OCI-LY1 (cell line): ENCODE measurements at regions not wholly inside any gene's neighbourhood (a gene's known extent, or its start where the extent isn't known, plus 50 kb on each side); places are given as distances from the start of the nearest gene placed in this dataset.

Experiments
- H2AFZ ChIP-seq: fragments of 200-600 bp; sonication (generic), shearing (Covaris generic); 2 replicates; pipeline ENCODE4 v1.6.0; 2014; ENCODE audit warnings: antibody characterized with exemption, mild to moderate bottlenecking, low read length
- H3F3A ChIP-seq: fragments of 200-600 bp; sonication (generic), shearing (Covaris generic); 2 replicates; pipeline ENCODE4 v1.6.0; 2014; ENCODE audit warnings: mild to moderate bottlenecking, antibody characterized with exemption, low read length, moderate library complexity; ENCODE audit not compliant: insufficient read depth
- H3K27ac ChIP-seq: fragments of 200-600 bp; sonication (generic); 2 replicates; pipeline ENCODE4 v1.5.1; 2014; ENCODE audit warnings: low read length, mixed run types, mild to moderate bottlenecking, low read depth; ENCODE audit not compliant: poor library complexity, severe bottlenecking
- H3K27me3 ChIP-seq: fragments of 200-600 bp; sonication (generic); 2 replicates; pipeline ENCODE4 v1.6.0; 2014; ENCODE audit warnings: antibody characterized with exemption, mild to moderate bottlenecking, low read length, moderate library complexity; ENCODE audit not compliant: insufficient read depth
- H3K36me3 ChIP-seq: fragments of 200-600 bp; sonication (generic); 2 replicates; pipeline ENCODE4 v1.6.1; 2014; ENCODE audit warnings: mild to moderate bottlenecking, antibody characterized with exemption, low read length, moderate library complexity, mixed read lengths; ENCODE audit not compliant: insufficient read depth
- H3K4me1 ChIP-seq: fragments of 200-600 bp; sonication (generic); 2 replicates; pipeline ENCODE4 v1.5.1; 2014; ENCODE audit warnings: mild to moderate bottlenecking, low read length, moderate library complexity; ENCODE audit not compliant: insufficient read depth, severe bottlenecking
- H3K4me2 ChIP-seq: fragments of 200-600 bp; sonication (generic), shearing (Covaris generic); 2 replicates; pipeline ENCODE4 v1.6.1; 2014; ENCODE audit warnings: low read length
- H3K4me3 ChIP-seq: fragments of 200-600 bp; sonication (generic); 2 replicates; pipeline ENCODE4 v1.5.1; 2014; ENCODE audit warnings: low read length, low read depth, mild to moderate bottlenecking, mixed read lengths; ENCODE audit not compliant: poor library complexity, severe bottlenecking
- H3K79me2 ChIP-seq: fragments of 200-600 bp; shearing (Covaris generic); 2 replicates; pipeline ENCODE4 v1.6.1; 2016; ENCODE audit warnings: mixed run types, low read length, mixed read lengths; ENCODE audit not compliant: insufficient read depth
- H3K9ac ChIP-seq: fragments of 200-600 bp; sonication (generic), shearing (Covaris generic); 2 replicates; pipeline ENCODE4 v1.6.1; 2014; ENCODE audit warnings: mild to moderate bottlenecking, low read length, mixed read lengths
- H3K9me2 ChIP-seq: fragments of 200-600 bp; sonication (generic), shearing (Covaris generic); 2 replicates; pipeline ENCODE4 v1.6.1; 2014; ENCODE audit warnings: low read depth, mild to moderate bottlenecking, low read length, mixed read lengths
- H3K9me3 ChIP-seq: fragments of 200-600 bp; shearing (Covaris generic); 2 replicates; pipeline ENCODE4 v1.6.1; 2014; ENCODE audit warnings: low read length, mixed read lengths
- H4K20me1 ChIP-seq: fragments of 200-600 bp; sonication (generic), shearing (Covaris generic); 2 replicates; pipeline ENCODE4 v1.6.0; 2016; ENCODE audit warnings: mild to moderate bottlenecking, low read length; ENCODE audit not compliant: insufficient read depth
- CTCF ChIP-seq: fragments of 200-600 bp; sonication (generic), shearing (Covaris generic); IDR thresholded peaks from 2 replicates; pipeline ENCODE4 v1.5.1; 2017; ENCODE audit warnings: mild to moderate bottlenecking, antibody characterized with exemption, low read length, moderate library complexity, mixed read lengths
- EZH2 ChIP-seq: fragments of 200-600 bp; sonication (generic), shearing (Covaris generic); IDR thresholded peaks from 2 replicates; pipeline ENCODE4 v1.8.0; 2017; ENCODE audit warnings: borderline replicate concordance, mixed run types, mild to moderate bottlenecking, antibody characterized with exemption, low read length, moderate library complexity, mixed read lengths

DNA sequence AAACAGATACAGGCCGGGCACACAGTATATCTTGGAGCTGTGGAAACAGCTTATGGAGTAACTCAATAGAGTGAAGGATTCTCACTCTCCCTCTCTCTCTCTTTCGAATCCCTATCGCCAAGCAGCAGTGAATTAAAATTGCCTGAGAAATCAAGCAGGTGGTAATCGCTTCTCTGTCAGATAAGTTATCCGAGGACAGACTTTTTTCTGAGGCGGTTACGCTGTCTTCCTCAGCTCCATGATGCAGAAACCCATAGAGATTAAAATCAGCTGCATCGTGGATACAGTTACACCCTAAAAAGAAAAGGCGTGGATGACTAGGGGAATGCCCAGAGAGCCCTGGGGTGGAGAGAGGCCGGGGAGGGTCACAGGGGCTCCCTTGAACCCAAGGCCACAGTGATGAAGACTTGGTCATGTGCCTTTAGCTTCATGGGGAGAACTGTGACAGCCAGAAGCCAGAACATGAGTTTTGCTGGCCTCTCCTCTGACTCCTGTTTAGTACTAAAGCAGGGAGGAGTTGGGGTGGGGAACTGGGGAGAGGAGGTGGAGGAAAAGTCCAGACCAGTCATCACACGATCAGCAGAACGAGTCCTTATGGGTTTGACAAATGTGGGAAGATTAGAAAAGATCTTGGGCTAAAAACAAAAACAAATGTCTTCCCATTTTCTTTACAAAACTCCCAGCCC lies 138.8 kb upstream of the JARID2 start:
- Histone ChIP-seq H3K4me3 (no peak overlapping the region), H3K27me3 (no peaks in the 10 kb centered on the region), H3K9me2 (no peaks in the 10 kb centered on the region), H3K9ac (no peak overlapping the region), H3K27ac (no peak overlapping the region), H3F3A (no peaks in the 10 kb centered on the region), H4K20me1 (no peaks in the 10 kb centered on the region), H3K4me1 (no peaks in the 10 kb centered on the region), H3K9me3 (0 out of 2 replicates have a peak, but pooled peaks cover 2% of the 10 kb centered on the region), H2AFZ (no peak overlapping the region), H3K36me3 (no peaks in the 10 kb centered on the region), H3K79me2 (no peaks in the 10 kb centered on the region), H3K4me2 (no peak overlapping the region)
- TF ChIP-seq EZH2 = no peak
- no peak for TF ChIP-seq CTCF

DNA sequence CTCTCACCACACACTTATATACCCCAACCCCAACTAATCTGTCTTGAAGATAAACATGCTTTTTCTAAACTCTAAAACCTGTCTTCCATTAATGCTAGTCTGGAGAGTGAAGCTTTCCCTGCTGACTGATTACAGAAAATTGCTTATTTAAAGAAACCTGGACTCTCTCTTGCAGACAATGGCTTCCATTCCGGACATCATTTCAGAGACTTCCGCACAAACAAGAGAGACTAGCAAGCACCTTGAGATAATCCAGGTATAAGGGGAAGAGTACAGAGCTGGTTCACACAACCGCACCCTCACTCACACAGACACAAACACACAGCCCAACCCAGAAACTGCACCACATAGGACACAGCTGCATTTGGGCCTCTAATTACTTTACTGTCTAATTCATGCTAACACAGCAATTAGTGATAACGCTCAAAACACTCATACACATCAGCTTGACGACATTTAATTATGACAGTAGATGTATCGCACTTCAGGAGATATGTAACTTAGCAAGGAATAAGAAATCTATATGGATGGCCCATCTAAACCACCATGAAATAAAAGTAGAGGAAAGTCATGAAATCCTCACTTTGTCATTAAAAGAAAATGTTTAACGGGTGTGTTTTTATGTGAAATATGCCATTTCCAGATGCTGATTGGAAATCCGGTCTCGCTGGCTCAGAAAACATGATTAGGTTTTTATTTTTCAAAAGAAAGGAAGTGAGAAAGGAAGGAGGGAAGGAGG lies 138.1 kb upstream of the JARID2 start:
- Histone ChIP-seq H3K4me1 (no peaks in the 10 kb centered on the region), H3K9me3 (0 out of 2 replicates have a peak, but pooled peaks cover 2% of the 10 kb centered on the region), H3K9me2 (no peaks in the 10 kb centered on the region), H3K27ac (no peak overlapping the region), H3F3A (no peaks in the 10 kb centered on the region), H3K4me3 (no peak overlapping the region), H3K36me3 (no peaks in the 10 kb centered on the region), H3K27me3 (no peaks in the 10 kb centered on the region), H4K20me1 (no peaks in the 10 kb centered on the region), H3K9ac (no peak overlapping the region), H3K79me2 (no peaks in the 10 kb centered on the region), H2AFZ (no peak overlapping the region), H3K4me2 (no peak overlapping the region)
- TF ChIP-seq EZH2 (no peak), CTCF (no peak)

DNA sequence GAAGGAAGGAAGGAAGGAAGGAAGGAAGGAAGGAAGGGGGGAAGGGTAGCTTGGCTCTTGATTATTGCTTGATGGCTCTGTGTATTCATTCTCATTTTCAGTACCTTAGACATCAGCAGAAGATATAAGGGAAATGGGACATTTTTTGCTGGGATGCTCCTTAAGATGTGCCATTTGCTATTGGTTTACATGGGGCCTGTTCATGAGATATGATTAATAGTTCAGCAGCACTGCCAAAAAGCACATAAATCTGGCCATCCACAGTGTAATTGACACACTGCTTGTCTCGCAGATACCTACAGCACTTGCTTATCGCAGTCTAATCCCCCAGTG lies 137.5 kb upstream of the JARID2 start:
- no peak for TF ChIP-seq EZH2
- no peak for TF ChIP-seq CTCF
- Histone ChIP-seq H3F3A (no peaks in the 10 kb centered on the region), H2AFZ (no peak overlapping the region), H3K79me2 (no peaks in the 10 kb centered on the region), H3K4me3 (no peak overlapping the region), H3K9me2 (no peaks in the 10 kb centered on the region), H3K36me3 (no peaks in the 10 kb centered on the region), H3K27ac (no peak overlapping the region), H3K4me1 (no peaks in the 10 kb centered on the region), H4K20me1 (no peaks in the 10 kb centered on the region), H3K9ac (no peak overlapping the region), H3K9me3 (0 out of 2 replicates have a peak, but pooled peaks cover 2% of the 10 kb centered on the region), H3K4me2 (no peak overlapping the region), H3K27me3 (no peaks in the 10 kb centered on the region)
